Activated CD4-positive, alpha-beta T cell treated with anti-CD3 and anti-CD28 coated beads for 48 hours (primary cell): ENCODE measurements at regions not wholly inside any gene's neighbourhood (a gene's known extent, or its start where the extent isn't known, plus 50 kb on each side); places are given as distances from the start of the nearest gene placed in this dataset.

Source experiments
- DNase-seq: peaks from one replicate; pipeline ENCODE4 v3.0.0-alpha.2; 2020

- DNase-seq: no peak
These were observed 50.8 kb upstream of the MYLIP start for GRCh38 chr6:16078064-16078463.

- no peak for DNase-seq
These were observed 59.2 kb upstream of the MYLIP start for GRCh38 chr6:16069671-16070070.

DNA sequence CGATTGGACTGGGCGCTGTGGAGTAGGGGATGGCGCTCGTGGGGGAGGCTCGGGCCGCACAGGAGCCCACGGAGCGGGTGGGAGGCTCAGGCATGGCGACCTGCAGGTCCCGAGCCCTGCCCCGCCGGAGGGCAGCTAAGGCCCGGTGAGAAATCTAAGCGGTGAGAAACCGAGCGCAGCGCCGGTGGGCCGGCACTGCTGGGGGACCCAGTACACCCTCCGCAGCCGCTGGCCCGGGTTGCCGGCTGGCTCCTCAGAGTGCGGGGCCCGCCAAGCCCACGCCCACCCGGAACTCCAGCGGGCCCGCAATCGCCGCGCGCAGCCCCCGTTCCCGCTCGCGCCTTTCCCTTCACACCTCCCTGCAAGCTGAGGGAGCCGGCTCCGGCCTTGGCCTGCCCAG, 59.7 kb upstream of the MYLIP start:
- DNase-seq: no peak

DNA sequence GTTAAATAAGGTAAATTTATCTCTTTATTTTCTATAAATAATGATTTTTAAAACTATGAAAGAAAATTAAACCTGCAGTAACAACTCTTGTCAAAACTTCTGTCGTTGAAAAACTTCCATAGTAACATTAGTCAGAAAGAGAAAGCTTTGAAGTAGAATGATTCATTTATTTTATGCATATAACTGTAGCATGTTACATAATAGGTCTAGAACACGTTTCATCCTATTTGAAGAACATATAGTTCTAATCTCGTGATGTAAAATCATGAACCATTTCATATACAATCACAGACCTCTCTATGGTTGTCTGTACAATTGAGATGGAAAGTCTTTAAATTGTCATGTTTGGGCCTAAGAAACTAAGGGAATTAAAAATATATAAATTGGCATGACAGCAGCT, 61.3 kb upstream of the MYLIP start:
- no peak for DNase-seq

DNA sequence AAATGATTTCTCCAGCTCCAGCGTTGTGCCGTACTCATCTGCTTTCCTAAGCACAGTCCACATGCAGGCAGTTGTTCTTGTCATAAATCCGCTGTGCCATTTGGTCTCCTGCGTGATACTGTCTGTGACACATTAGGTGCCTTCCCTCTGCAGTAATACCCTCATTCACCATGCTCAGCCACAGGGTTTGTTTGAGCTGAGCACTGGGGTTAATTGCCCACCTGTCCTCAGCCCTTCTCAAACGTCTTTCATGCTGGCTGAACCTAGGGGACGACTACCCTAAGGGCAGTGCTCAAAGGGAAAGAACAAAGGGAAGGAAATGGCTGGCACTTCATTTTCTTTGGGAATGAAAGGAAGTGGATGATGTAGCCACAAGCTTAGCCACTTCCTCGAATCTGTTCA, 64.2 kb upstream of the MYLIP start:
- DNase-seq: no peak

DNA sequence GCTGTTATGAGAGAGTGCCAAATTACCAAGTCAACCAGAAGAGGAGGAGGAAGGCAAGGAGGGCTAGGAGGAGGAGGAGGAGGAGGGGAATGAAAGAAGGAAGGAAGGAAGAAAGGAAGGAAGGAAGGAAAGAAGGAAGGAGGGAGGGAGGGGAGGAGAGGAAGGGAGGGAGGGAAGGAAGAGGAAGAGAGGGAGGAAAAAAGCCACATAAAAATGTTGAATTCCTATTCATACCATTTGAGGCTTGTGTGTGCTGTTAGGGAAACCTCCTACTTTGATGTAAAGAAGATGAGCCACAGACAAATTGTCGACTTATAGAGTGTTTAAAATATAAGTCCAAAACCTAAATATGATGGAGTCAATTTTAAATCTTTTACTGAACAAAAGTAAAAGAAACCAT, 65.3 kb upstream of the MYLIP start:
- no peak for DNase-seq

GRCh38 chr6:16061818-16062217, 67.1 kb upstream of the MYLIP start:
- no peak for DNase-seq

- DNase-seq: no peak
These were observed 68.8 kb upstream of the MYLIP start for GRCh38 chr6:16060039-16060438.

GRCh38 chr6:16059496-16059895, 69.4 kb upstream of the MYLIP start:
- DNase-seq: no peak

DNA sequence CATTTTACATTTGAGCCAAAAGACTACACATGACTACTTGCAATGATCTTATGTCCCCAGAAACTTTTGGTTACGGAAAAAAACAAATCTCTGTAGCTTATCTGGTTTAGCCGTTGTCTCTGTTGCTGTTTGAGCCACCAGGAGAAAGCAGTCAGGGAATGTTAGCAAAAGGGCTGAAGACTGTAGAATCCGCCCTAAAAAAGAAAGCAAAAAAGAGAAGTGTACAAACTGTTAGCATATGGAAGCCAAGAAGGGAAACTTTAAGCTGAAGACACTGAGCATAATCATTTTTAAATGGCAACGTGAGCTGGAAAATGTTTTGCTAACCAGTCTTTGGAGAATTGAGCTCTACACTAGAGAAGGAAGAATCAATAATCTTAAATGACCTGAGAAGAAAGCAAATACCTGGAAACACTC, 69.9 kb upstream of the MYLIP start:
- no peak for DNase-seq

GRCh38 chr6:16058201-16058928, 70.5 kb upstream of the MYLIP start:
- DNase-seq: no peak

DNA sequence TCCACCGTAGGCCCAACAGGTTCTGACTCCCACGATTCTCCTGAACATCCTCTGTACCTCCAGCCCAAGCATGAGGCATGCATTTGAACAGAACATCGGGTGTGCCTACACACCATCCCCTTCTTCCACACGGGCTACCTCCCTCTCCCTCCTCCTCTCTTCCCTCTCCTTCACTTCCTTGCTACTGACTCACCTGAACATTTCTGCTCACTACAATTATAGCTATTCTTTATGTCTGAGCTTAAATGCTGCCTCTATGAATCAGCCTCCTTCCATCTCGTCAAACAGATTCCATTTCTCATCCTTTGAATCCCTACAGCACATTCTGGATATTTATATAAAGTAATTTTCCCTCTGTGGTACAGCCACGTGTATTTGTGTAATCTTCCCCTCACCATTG, 71.4 kb upstream of the MYLIP start:
- no peak for DNase-seq

DNA sequence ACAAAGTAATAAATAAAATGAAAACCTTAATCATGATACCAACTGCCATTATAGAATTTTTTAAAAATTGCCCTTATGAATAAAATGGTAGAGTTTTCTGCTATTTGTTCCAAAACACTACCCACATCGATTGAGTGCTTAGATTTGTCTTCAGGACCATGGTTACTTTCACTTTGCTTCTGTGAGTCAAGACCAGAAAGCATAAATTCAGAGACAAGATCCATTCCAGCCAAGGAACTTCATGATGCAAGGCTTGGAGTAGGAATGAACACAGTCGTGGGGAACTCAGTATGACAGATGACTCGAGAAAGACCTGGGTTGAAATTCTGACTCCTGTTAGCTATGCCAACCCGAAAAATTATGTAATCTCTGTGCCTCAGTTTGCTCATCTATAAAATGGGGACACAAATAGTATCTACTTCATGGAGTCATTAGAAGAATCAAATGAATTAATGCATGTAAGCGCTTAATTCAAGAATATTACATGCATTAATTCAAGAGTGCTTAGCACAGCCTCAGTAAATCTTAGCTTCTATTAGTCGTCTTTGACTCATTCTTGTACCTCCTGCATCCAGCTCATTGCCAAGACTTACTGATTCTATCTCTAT, 72.5 kb upstream of the MYLIP start:
- DNase-seq: no peak

GRCh38 chr6:16055852-16056251, 73.0 kb upstream of the MYLIP start:
- no peak for DNase-seq

- no peak for DNase-seq
These were observed 79.7 kb upstream of the MYLIP start for GRCh38 chr6:16049168-16049567.

GRCh38 chr6:16048221-16048620, 80.7 kb upstream of the MYLIP start:
- DNase-seq: no peak

- DNase-seq: no peak
These were observed 81.4 kb upstream of the MYLIP start for GRCh38 chr6:16047435-16047990.

- no peak for DNase-seq
These were observed 83.6 kb upstream of the MYLIP start for GRCh38 chr6:16045238-16045637.

DNA sequence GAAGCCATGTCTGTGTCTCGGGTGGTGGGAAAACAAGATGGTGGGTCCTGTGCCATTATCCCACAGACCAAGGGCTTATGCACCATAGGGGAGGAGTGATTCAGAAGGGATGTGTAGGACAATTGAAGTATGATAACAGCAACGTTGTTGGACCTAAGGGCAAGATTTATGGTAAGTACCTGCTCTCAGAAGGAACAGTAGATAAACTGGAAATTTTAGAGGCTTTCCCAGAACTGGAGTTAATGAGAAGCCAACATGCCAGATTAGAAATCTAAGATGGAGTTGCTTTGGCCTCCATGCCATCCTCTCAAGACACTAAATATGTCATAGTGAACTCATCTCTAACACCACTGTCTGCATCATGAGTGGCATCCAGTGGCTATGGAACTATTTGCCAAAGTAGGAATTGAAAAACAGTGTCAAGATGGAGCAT, 84.7 kb upstream of the MYLIP start:
- DNase-seq: no peak

- no peak for DNase-seq
These were observed 85.4 kb upstream of the MYLIP start for GRCh38 chr6:16043171-16044135.

GRCh38 chr6:16042751-16043150, 86.1 kb upstream of the MYLIP start:
- no peak for DNase-seq

- DNase-seq: no peak
These were observed 87.6 kb upstream of the MYLIP start for GRCh38 chr6:16041327-16041726.

DNA sequence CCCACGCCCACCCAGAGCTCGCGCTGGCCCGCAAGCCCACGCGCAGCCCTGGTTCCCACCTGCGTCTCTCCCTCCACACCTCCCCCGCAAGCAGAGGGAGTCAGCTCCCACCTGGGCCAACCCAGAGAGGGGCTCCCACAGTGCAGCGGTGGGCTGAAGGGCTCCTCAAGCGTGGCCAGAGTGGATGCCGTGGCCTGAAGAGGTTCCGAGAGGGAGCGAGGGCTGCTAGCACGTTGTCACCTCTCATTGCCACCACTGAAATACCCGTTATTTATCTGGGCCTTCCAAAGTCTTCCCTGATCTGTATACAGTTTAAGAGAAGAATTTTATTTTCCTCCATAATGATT, 88.3 kb upstream of the MYLIP start:
- DNase-seq: no peak
